K562 (cell line): ENCODE measurements at regions not wholly inside any gene's neighbourhood (a gene's known extent, or its start where the extent isn't known, plus 50 kb on each side); places are given as distances from the start of the nearest gene placed in this dataset.

Experiments used
- BCOR ChIP-seq: fragments of 450-650 bp; IDR thresholded peaks from 2 replicates; pipeline ENCODE4 v1.6.1; 2016
- ETS2 ChIP-seq: IDR thresholded peaks from 2 replicates; pipeline ENCODE4 v1.6.1; 2016; ENCODE audit warnings: borderline replicate concordance, missing genetic modification characterization, mild to moderate bottlenecking, moderate library complexity, missing compliant biosample characterization; ENCODE audit not compliant: poor library complexity, severe bottlenecking
- EZH2 ChIP-seq: IDR thresholded peaks from 2 replicates; pipeline ENCODE4 v1.6.1; 2012; ENCODE audit warnings: low read depth, mild to moderate bottlenecking, inconsistent platforms, low read length, borderline replicate concordance
- KLF10 ChIP-seq: fragments of 250-450 bp; sonication (Bioruptor Pico); IDR thresholded peaks from 2 replicates; pipeline ENCODE4 v1.6.1; 2021; ENCODE audit warnings: matching md5 sums
- MTA3 ChIP-seq: fragments of 450-650 bp; formaldehyde crosslinking; IDR thresholded peaks from 2 replicates; pipeline ENCODE4 v1.6.1; 2017; ENCODE audit warnings: mild to moderate bottlenecking, borderline replicate concordance
- SETDB1 ChIP-seq: IDR thresholded peaks from one replicate; pipeline ENCODE4 v1.6.1; 2012; ENCODE audit warnings: low read length, control low read depth, inconsistent platforms
- TARDBP ChIP-seq: fragments of 450-650 bp; IDR thresholded peaks from 2 replicates; pipeline ENCODE4 v1.6.1; 2016
- TF ChIP-seq, protein P1 (sequence below): fragments of 450-650 bp; IDR thresholded peaks from 2 replicates; pipeline ENCODE4 v1.6.1; 2016; ENCODE audit warnings: low read depth
- TF ChIP-seq, protein P2 (sequence below): fragments of 450-650 bp; IDR thresholded peaks from 2 replicates; pipeline ENCODE4 v1.6.1; 2017; ENCODE audit warnings: antibody characterized with exemption

DNA sequence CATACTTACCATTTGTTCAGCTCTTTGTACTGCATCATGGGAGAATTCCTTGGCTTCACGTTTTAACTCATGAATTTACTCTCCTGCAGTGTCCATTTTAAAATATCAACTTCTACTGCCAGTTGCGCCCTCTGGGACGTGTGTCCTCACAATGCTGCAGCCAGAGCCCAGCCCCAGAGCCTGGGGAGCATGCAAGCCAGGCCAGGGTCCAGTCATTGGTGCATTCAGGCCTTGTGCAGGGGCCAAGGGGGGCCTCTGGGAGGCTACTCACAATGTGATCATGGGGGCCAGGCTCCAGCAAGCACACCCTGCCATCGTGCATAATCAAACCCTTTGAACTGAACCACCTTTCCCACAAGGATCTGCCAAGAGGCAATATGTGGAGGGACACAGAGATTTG is 105.6 kb upstream of the CCDC112 start (continued):
- TF ChIP-seq, protein P1, sequence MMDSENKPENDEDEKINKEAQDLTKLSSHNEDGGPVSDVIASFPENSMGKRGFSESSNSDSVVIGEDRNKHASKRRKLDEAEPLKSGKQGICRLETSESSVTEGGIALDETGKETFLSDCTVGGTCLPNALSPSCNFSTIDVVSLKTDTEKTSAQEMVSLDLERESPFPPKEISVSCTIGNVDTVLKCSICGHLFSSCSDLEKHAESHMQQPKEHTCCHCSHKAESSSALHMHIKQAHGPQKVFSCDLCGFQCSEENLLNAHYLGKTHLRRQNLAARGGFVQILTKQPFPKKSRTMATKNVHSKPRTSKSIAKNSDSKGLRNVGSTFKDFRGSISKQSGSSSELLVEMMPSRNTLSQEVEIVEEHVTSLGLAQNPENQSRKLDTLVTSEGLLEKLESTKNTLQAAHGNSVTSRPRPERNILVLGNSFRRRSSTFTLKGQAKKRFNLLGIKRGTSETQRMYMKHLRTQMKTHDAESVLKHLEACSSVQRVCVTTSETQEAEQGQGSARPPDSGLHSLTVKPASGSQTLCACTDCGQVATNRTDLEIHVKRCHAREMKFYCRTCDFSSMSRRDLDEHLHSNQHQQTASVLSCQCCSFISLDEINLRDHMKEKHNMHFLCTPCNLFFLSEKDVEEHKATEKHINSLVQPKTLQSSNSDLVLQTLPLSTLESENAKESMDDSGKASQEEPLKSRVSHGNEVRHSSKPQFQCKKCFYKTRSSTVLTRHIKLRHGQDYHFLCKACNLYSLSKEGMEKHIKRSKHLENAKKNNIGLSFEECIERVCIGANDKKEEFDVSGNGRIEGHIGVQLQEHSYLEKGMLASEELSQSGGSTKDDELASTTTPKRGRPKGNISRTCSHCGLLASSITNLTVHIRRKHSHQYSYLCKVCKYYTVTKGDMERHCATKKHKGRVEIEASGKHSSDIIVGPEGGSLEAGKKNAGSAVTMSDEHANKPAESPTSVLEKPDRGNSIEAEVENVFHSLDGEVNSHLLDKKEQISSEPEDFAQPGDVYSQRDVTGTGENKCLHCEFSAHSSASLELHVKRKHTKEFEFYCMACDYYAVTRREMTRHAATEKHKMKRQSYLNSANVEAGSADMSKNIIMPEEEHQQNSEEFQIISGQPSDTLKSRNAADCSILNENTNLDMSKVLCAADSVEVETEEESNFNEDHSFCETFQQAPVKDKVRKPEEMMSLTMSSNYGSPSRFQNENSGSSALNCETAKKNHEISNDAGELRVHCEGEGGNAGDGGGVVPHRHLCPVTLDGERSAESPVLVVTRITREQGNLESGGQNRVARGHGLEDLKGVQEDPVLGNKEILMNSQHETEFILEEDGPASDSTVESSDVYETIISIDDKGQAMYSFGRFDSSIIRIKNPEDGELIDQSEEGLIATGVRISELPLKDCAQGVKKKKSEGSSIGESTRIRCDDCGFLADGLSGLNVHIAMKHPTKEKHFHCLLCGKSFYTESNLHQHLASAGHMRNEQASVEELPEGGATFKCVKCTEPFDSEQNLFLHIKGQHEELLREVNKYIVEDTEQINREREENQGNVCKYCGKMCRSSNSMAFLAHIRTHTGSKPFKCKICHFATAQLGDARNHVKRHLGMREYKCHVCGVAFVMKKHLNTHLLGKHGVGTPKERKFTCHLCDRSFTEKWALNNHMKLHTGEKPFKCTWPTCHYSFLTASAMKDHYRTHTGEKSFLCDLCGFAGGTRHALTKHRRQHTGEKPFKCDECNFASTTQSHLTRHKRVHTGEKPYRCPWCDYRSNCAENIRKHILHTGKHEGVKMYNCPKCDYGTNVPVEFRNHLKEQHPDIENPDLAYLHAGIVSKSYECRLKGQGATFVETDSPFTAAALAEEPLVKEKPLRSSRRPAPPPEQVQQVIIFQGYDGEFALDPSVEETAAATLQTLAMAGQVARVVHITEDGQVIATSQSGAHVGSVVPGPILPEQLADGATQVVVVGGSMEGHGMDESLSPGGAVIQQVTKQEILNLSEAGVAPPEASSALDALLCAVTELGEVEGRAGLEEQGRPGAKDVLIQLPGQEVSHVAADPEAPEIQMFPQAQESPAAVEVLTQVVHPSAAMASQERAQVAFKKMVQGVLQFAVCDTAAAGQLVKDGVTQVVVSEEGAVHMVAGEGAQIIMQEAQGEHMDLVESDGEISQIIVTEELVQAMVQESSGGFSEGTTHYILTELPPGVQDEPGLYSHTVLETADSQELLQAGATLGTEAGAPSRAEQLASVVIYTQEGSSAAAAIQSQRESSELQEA, result no peak
- TF ChIP-seq, protein P2, sequence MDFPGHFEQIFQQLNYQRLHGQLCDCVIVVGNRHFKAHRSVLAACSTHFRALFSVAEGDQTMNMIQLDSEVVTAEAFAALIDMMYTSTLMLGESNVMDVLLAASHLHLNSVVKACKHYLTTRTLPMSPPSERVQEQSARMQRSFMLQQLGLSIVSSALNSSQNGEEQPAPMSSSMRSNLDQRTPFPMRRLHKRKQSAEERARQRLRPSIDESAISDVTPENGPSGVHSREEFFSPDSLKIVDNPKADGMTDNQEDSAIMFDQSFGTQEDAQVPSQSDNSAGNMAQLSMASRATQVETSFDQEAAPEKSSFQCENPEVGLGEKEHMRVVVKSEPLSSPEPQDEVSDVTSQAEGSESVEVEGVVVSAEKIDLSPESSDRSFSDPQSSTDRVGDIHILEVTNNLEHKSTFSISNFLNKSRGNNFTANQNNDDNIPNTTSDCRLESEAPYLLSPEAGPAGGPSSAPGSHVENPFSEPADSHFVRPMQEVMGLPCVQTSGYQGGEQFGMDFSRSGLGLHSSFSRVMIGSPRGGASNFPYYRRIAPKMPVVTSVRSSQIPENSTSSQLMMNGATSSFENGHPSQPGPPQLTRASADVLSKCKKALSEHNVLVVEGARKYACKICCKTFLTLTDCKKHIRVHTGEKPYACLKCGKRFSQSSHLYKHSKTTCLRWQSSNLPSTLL, result no peak
- TF ChIP-seq BCOR (no peak), KLF10 (CRISPR knock-in tag) (no peak), EZH2 (no peak), SETDB1 (no peak), MTA3 (no peak), ETS2 (tag) (no peak), TARDBP (no peak)
